ENCODE measurements at regions not wholly inside any gene's neighbourhood (a gene's known extent, or its start where the extent isn't known, plus 50 kb on each side); places are given as distances from the start of the nearest gene placed in this dataset.

DNA sequence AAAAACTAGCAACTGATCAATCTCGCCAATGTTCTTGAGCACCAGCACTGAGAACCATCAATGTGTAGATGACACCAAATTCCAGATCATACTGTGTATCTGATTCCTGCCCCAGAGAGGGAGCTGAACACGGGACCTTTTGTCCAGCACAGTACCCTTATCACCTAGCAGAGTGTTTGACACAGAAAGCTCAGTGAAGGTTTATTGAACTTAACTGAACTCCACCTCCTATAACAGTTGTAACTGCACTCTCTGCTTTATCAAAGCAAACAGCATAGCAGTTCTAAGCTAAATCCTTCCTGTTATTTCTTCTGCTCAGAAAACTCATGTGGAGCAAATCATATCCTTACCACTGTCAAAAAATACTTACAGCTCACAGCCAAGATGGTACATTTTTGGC, 183.4 kb upstream of the SLCO3A1 start:
- ATAC-seq (ENCODE audit: poor library complexity) (no peak), DNase-seq (no peak)
- Histone ChIP-seq H3K36me3 (ENCODE audit: insufficient read depth, low read length) (no peaks in the 10 kb centered on the region), H3K4me3 (ENCODE audit: low read length) (no peak overlapping the region), H3K27me3 (ENCODE audit: control insufficient read depth in 1 of 2, insufficient read depth in 2 of 2, low read length in 2 of 2) (no peaks in the 10 kb centered on the region), H3K4me1 (ENCODE audit: insufficient read depth, low read length) (no peaks in the 10 kb centered on the region), H3K27ac (ENCODE audit: low read depth in 1 of 2, low read length in 2 of 2) (no peak overlapping the region), H3K9me3 (ENCODE audit: control insufficient read depth in 1 of 2, insufficient read depth in 1 of 2, low read length in 2 of 2) (peaks cover under 1 to 10% of the 10 kb centered on the region in 2 experiments)
- Mint-ChIP-seq H3K27me3 (peaks cover 15% of the 10 kb centered on the region), H3K9me3 (peaks cover 7% of the 10 kb centered on the region), H3K27ac (no peak overlapping the region), H3K4me3 (no peak overlapping the region), H3K36me3 (ENCODE audit: low read depth) (no peaks in the 10 kb centered on the region), H3K4me1 (ENCODE audit: low read depth) (no peaks in the 10 kb centered on the region)
- POLR2A ChIA-PET = no interaction called here
- CTCF ChIA-PET = no interaction called here
- intact Hi-C loops (cut with DNase I, micrococcal nuclease) = no loop called here
- TF ChIP-seq, protein P1, sequence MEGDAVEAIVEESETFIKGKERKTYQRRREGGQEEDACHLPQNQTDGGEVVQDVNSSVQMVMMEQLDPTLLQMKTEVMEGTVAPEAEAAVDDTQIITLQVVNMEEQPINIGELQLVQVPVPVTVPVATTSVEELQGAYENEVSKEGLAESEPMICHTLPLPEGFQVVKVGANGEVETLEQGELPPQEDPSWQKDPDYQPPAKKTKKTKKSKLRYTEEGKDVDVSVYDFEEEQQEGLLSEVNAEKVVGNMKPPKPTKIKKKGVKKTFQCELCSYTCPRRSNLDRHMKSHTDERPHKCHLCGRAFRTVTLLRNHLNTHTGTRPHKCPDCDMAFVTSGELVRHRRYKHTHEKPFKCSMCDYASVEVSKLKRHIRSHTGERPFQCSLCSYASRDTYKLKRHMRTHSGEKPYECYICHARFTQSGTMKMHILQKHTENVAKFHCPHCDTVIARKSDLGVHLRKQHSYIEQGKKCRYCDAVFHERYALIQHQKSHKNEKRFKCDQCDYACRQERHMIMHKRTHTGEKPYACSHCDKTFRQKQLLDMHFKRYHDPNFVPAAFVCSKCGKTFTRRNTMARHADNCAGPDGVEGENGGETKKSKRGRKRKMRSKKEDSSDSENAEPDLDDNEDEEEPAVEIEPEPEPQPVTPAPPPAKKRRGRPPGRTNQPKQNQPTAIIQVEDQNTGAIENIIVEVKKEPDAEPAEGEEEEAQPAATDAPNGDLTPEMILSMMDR (IDR thresholded peaks at IDR 0.05) = no peak

DNA sequence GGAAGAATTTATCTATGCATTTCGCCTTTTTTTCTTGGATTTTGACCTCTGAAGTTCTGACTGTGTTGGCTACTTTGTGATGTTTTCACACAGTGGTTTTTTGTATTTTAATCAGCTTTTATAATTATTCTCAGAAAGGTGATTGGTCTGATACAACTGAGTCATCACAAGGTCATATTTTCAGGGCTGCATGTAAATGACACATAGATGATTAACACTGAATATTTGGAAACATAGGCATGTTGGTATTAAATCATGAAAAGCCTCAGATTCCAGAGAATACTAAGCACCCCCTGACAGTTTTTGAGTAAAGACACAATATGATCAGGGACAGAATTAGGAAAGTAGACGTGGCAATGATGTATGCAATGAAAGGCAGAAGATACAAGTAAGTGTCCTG, 175.5 kb upstream of the SLCO3A1 start:
- no peaks in the 10 kb centered on the region for H3K4me1 ChIP-seq (ENCODE audit: insufficient read depth, low read length)
- Mint-ChIP-seq H3K27me3 (peaks cover 44% of the 10 kb centered on the region), H3K4me3 (no peak overlapping the region), H3K27ac (no peak overlapping the region), H3K36me3 (ENCODE audit: low read depth) (no peaks in the 10 kb centered on the region), H3K9me3 (peaks cover 7% of the 10 kb centered on the region), H3K4me1 (ENCODE audit: low read depth) (no peaks in the 10 kb centered on the region)
- intact Hi-C loops (cut with DNase I, micrococcal nuclease) = no loop called here
- H3K27me3 ChIP-seq (ENCODE audit: control insufficient read depth in 1 of 2, insufficient read depth in 2 of 2, low read length in 2 of 2) = no peaks in the 10 kb centered on the region
- TF ChIP-seq, protein P1 (IDR thresholded peaks at IDR 0.05) = no peak
- ChIA-PET POLR2A (no interaction called here), CTCF (no interaction called here)
- no peak overlapping the region for H3K4me3 ChIP-seq (ENCODE audit: low read length)
- no peak for DNase-seq
- ATAC-seq (ENCODE audit: poor library complexity) = no peak
- no peaks in the 10 kb centered on the region for H3K36me3 ChIP-seq (ENCODE audit: insufficient read depth, low read length)
- no peak overlapping the region for H3K27ac ChIP-seq (ENCODE audit: low read depth in 1 of 2, low read length in 2 of 2)
- H3K9me3 ChIP-seq (ENCODE audit: control insufficient read depth in 1 of 2, insufficient read depth in 1 of 2, low read length in 2 of 2) = peaks cover 5 to 10% of the 10 kb centered on the region in 2 experiments

DNA sequence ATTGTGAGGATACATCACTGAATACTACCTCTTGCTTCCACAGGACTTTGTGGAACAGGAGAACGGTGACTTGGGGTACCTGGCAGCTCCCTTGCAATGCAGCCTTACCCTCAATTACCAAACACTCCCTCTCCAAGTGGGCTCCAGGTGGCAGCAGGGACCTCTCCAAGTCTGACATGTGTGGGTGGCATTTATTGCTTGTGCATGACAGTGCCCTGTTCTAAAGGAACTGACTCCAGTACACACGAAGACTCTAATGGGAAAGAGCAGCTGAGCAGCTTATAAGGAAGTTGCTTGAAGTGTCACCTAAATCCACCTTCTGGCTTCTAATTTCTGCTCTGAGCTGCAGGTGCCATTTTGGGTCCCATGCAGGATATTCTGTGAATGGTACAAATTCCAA, 174.1 kb upstream of the SLCO3A1 start:
- Mint-ChIP-seq H3K4me1 (ENCODE audit: low read depth) (no peaks in the 10 kb centered on the region), H3K36me3 (ENCODE audit: low read depth) (no peaks in the 10 kb centered on the region), H3K27me3 (peaks cover 54% of the 10 kb centered on the region), H3K27ac (no peak overlapping the region), H3K4me3 (no peak overlapping the region), H3K9me3 (peaks cover 6% of the 10 kb centered on the region)
- intact Hi-C loops (cut with DNase I, micrococcal nuclease) = no loop called here
- ATAC-seq (ENCODE audit: poor library complexity) = no peak
- H3K27ac ChIP-seq (ENCODE audit: low read depth in 1 of 2, low read length in 2 of 2) = no peak overlapping the region
- no peak overlapping the region for H3K4me3 ChIP-seq (ENCODE audit: low read length)
- CTCF ChIA-PET = no interaction called here
- H3K9me3 ChIP-seq (ENCODE audit: control insufficient read depth in 1 of 2, insufficient read depth in 1 of 2, low read length in 2 of 2) = peaks cover 5 to 7% of the 10 kb centered on the region in 2 experiments
- no peak for DNase-seq
- TF ChIP-seq, protein P1 (IDR thresholded peaks at IDR 0.05) = no peak
- no peaks in the 10 kb centered on the region for H3K36me3 ChIP-seq (ENCODE audit: insufficient read depth, low read length)
- peaks cover 0 to 4% of the 10 kb centered on the region in 2 experiments for H3K27me3 ChIP-seq (ENCODE audit: control insufficient read depth in 1 of 2, insufficient read depth in 2 of 2, low read length in 2 of 2)
- H3K4me1 ChIP-seq (ENCODE audit: insufficient read depth, low read length) = no peaks in the 10 kb centered on the region
- POLR2A ChIA-PET = no interaction called here

Data from CD4-positive, alpha-beta T cell (primary cell).